ENCODE measurements at regions not wholly inside any gene's neighbourhood (a gene's known extent, or its start where the extent isn't known, plus 50 kb on each side); places are given as distances from the start of the nearest gene placed in this dataset.

GRCh38 chr16:26567356-26567755 lies 499.4 kb upstream of the C16orf82 start:
- TF ChIP-seq CTCF (IDR thresholded peaks at IDR 0.05) = no peak
- TF ChIP-seq EP300 (IDR thresholded peaks at IDR 0.05) = no peak
